ENCODE measurements at regions not wholly inside any gene's neighbourhood (a gene's known extent, or its start where the extent isn't known, plus 50 kb on each side); places are given as distances from the start of the nearest gene placed in this dataset.

GRCh38 chr5:135241536-135241935 is 157.5 kb downstream of the MACROH2A1 start:
- Histone ChIP-seq H3K4me2 (ENCODE audit: low read depth, low read length, poor library complexity, severe bottlenecking) (no peak overlapping the region), H4K20me1 (ENCODE audit: low read depth, low read length) (no peaks in the 10 kb centered on the region), H3K9ac (ENCODE audit: low read length) (no peak overlapping the region), H3K4me3 (ENCODE audit: insufficient read depth, low read length, poor library complexity, severe bottlenecking) (no peak overlapping the region), H3K9me2 (replicated peaks; ENCODE audit: insufficient read depth, low read length) (no peaks in the 10 kb centered on the region), H3K9me3 (ENCODE audit: insufficient read depth, low read length) (no peaks in the 10 kb centered on the region), H2AFZ (ENCODE audit: low read depth, low read length, severe bottlenecking) (no peak overlapping the region), H3K79me2 (ENCODE audit: insufficient read depth, low read length) (no peaks in the 10 kb centered on the region), H3F3A (ENCODE audit: insufficient read depth) (no peaks in the 10 kb centered on the region), H3K27ac (ENCODE audit: low read depth, low read length) (no peak overlapping the region), H3K36me3 (ENCODE audit: low read length) (no peaks in the 10 kb centered on the region), H3K27me3 (ENCODE audit: low read length) (no peaks in the 10 kb centered on the region)
- TF ChIP-seq EZH2phosphoT487 (conservative IDR thresholded peaks at IDR 0.05; ENCODE audit: low read length) (no peak), CTCF (IDR thresholded peaks at IDR 0.05; ENCODE audit: insufficient read depth, low read length, poor library complexity, severe bottlenecking) (no peak)

GRCh38 chr5:135240781-135241360 is 158.2 kb downstream of the MACROH2A1 start:
- H3K9ac ChIP-seq (ENCODE audit: low read length): no peak overlapping the region
- H3F3A ChIP-seq (ENCODE audit: insufficient read depth): no peaks in the 10 kb centered on the region
- H3K27ac ChIP-seq (ENCODE audit: low read depth, low read length): no peak overlapping the region
- H3K36me3 ChIP-seq (ENCODE audit: low read length): no peaks in the 10 kb centered on the region
- TF ChIP-seq CTCF (IDR thresholded peaks at IDR 0.05; ENCODE audit: insufficient read depth, low read length, poor library complexity, severe bottlenecking) (no peak), EZH2phosphoT487 (conservative IDR thresholded peaks at IDR 0.05; ENCODE audit: low read length) (no peak)
- no peak overlapping the region for H3K4me3 ChIP-seq (ENCODE audit: insufficient read depth, low read length, poor library complexity, severe bottlenecking)
- H2AFZ ChIP-seq (ENCODE audit: low read depth, low read length, severe bottlenecking): no peak overlapping the region
- no peak overlapping the region for H3K4me2 ChIP-seq (ENCODE audit: low read depth, low read length, poor library complexity, severe bottlenecking)
- no peaks in the 10 kb centered on the region for H3K79me2 ChIP-seq (ENCODE audit: insufficient read depth, low read length)
- no peaks in the 10 kb centered on the region for H4K20me1 ChIP-seq (ENCODE audit: low read depth, low read length)
- no peaks in the 10 kb centered on the region for H3K27me3 ChIP-seq (ENCODE audit: low read length)
- no peaks in the 10 kb centered on the region for H3K9me3 ChIP-seq (ENCODE audit: insufficient read depth, low read length)
- H3K9me2 ChIP-seq (replicated peaks; ENCODE audit: insufficient read depth, low read length): no peaks in the 10 kb centered on the region

- no peaks in the 10 kb centered on the region for H3K79me2 ChIP-seq (ENCODE audit: insufficient read depth, low read length)
- no peak overlapping the region for H3K9ac ChIP-seq (ENCODE audit: low read length)
- no peak overlapping the region for H3K27ac ChIP-seq (ENCODE audit: low read depth, low read length)
- H3K9me3 ChIP-seq (ENCODE audit: insufficient read depth, low read length): no peaks in the 10 kb centered on the region
- H3K27me3 ChIP-seq (ENCODE audit: low read length): no peaks in the 10 kb centered on the region
- H2AFZ ChIP-seq (ENCODE audit: low read depth, low read length, severe bottlenecking): no peak overlapping the region
- no peaks in the 10 kb centered on the region for H3F3A ChIP-seq (ENCODE audit: insufficient read depth)
- no peak overlapping the region for H3K4me2 ChIP-seq (ENCODE audit: low read depth, low read length, poor library complexity, severe bottlenecking)
- H4K20me1 ChIP-seq (ENCODE audit: low read depth, low read length): no peaks in the 10 kb centered on the region
- H3K36me3 ChIP-seq (ENCODE audit: low read length): no peaks in the 10 kb centered on the region
- TF ChIP-seq EZH2phosphoT487 (conservative IDR thresholded peaks at IDR 0.05; ENCODE audit: low read length): no peak
- no peaks in the 10 kb centered on the region for H3K9me2 ChIP-seq (replicated peaks; ENCODE audit: insufficient read depth, low read length)
- H3K4me3 ChIP-seq (ENCODE audit: insufficient read depth, low read length, poor library complexity, severe bottlenecking): no peak overlapping the region
Measured at GRCh38 chr5:135240283-135240633, 158.8 kb downstream of the MACROH2A1 start.

- H3K27me3 ChIP-seq (ENCODE audit: low read length): no peaks in the 10 kb centered on the region
Measured at GRCh38 chr5:135239453-135240282, 159.4 kb downstream of the MACROH2A1 start.

More at GRCh38 chr5:135239453-135240282, 159.4 kb downstream of the MACROH2A1 start:
- Histone ChIP-seq H4K20me1 (ENCODE audit: low read depth, low read length) (no peaks in the 10 kb centered on the region), H3K36me3 (ENCODE audit: low read length) (no peaks in the 10 kb centered on the region), H2AFZ (ENCODE audit: low read depth, low read length, severe bottlenecking) (no peak overlapping the region), H3K4me3 (ENCODE audit: insufficient read depth, low read length, poor library complexity, severe bottlenecking) (no peak overlapping the region), H3K9me3 (ENCODE audit: insufficient read depth, low read length) (no peaks in the 10 kb centered on the region), H3K27ac (ENCODE audit: low read depth, low read length) (no peak overlapping the region), H3K79me2 (ENCODE audit: insufficient read depth, low read length) (no peaks in the 10 kb centered on the region), H3K4me2 (ENCODE audit: low read depth, low read length, poor library complexity, severe bottlenecking) (no peak overlapping the region), H3K9ac (ENCODE audit: low read length) (no peak overlapping the region), H3F3A (ENCODE audit: insufficient read depth) (no peaks in the 10 kb centered on the region), H3K9me2 (replicated peaks; ENCODE audit: insufficient read depth, low read length) (no peaks in the 10 kb centered on the region)
- TF ChIP-seq CTCF (IDR thresholded peaks at IDR 0.05; ENCODE audit: insufficient read depth, low read length, poor library complexity, severe bottlenecking) (no peak), EZH2phosphoT487 (conservative IDR thresholded peaks at IDR 0.05; ENCODE audit: low read length) (no peak)

Measured in SU-DHL-6 (cell line).